ENCODE measurements at regions not wholly inside any gene's neighbourhood (a gene's known extent, or its start where the extent isn't known, plus 50 kb on each side); places are given as distances from the start of the nearest gene placed in this dataset.
A peak's percentile ranks its signal among the peaks of the same experiment; 100 is the strongest.
"Not testable (repeated sequence)": the region's sequence is repeated elsewhere in the genome, so short reads cannot be mapped to it uniquely, and the experiment has no call there.

GRCh38 chr2:132317026-132317680, 99.5 kb upstream of the GPR39 start:
- H3K36me3 ChIP-seq (ENCODE audit: insufficient read depth, low read length); H3K27me3 ChIP-seq (ENCODE audit: low read length); H3K9ac ChIP-seq (ENCODE audit: low read length); H3K27ac ChIP-seq (ENCODE audit: low read length); H3K9me3 ChIP-seq (ENCODE audit: low read length); H3K4me3 ChIP-seq (ENCODE audit: low read length); H3K9me2 ChIP-seq (replicated peaks; ENCODE audit: insufficient read depth, low read length); H3K79me2 ChIP-seq (ENCODE audit: low read length); H4K20me1 ChIP-seq (ENCODE audit: insufficient read depth, low read depth, low read length); H2AFZ ChIP-seq (ENCODE audit: low read length): not testable (repeated sequence)
- Histone ChIP-seq H3K4me2 (ENCODE audit: low read depth, low read length, poor library complexity, severe bottlenecking) (peak overlapping the region; percentile 19), H3K4me1 (ENCODE audit: low read length) (peaks cover 48% of the 10 kb centered on the region)
- DNase-seq = peak; percentile 25

- H3K36me3 ChIP-seq (ENCODE audit: insufficient read depth, low read length); H3K9ac ChIP-seq (ENCODE audit: low read length); H3K9me2 ChIP-seq (replicated peaks; ENCODE audit: insufficient read depth, low read length); H3K4me2 ChIP-seq (ENCODE audit: low read depth, low read length, poor library complexity, severe bottlenecking); H3K79me2 ChIP-seq (ENCODE audit: low read length); H3K4me3 ChIP-seq (ENCODE audit: low read length); H3K27me3 ChIP-seq (ENCODE audit: low read length); H3K27ac ChIP-seq (ENCODE audit: low read length); H4K20me1 ChIP-seq (ENCODE audit: insufficient read depth, low read depth, low read length); H3K9me3 ChIP-seq (ENCODE audit: low read length): not testable (repeated sequence)
- peaks cover 60% of the 10 kb centered on the region for H3K4me1 ChIP-seq (ENCODE audit: low read length)
- H2AFZ ChIP-seq (ENCODE audit: low read length) = 0 out of 2 replicates have a peak overlapping the region, but pooled peaks have one; percentile 71
- DNase-seq = peak; percentile 39
Observed at GRCh38 chr2:132318481-132318880, 98.1 kb upstream of the GPR39 start.

GRCh38 chr2:132324005-132324404, 92.6 kb upstream of the GPR39 start:
- H3K9me2 ChIP-seq (replicated peaks; ENCODE audit: insufficient read depth, low read length); H3K79me2 ChIP-seq (ENCODE audit: low read length); H3K27me3 ChIP-seq (ENCODE audit: low read length); H3K9ac ChIP-seq (ENCODE audit: low read length); H3K9me3 ChIP-seq (ENCODE audit: low read length); H3K36me3 ChIP-seq (ENCODE audit: insufficient read depth, low read length); H2AFZ ChIP-seq (ENCODE audit: low read length); H4K20me1 ChIP-seq (ENCODE audit: insufficient read depth, low read depth, low read length): not testable (repeated sequence)
- Histone ChIP-seq H3K4me1 (ENCODE audit: low read length) (peaks cover 72% of the 10 kb centered on the region), H3K4me3 (ENCODE audit: low read length) (0 out of 2 replicates have a peak overlapping the region, but pooled peaks have one; percentile 58), H3K4me2 (ENCODE audit: low read depth, low read length, poor library complexity, severe bottlenecking) (peak overlapping the region; percentile 58), H3K27ac (ENCODE audit: low read length) (peak overlapping the region; percentile 99)
- peak; percentile 95 for DNase-seq

- H3K79me2 ChIP-seq (ENCODE audit: low read length); H2AFZ ChIP-seq (ENCODE audit: low read length); H3K36me3 ChIP-seq (ENCODE audit: insufficient read depth, low read length): not testable (repeated sequence)
Observed at GRCh38 chr2:132332345-132333033, 84.1 kb upstream of the GPR39 start.

GRCh38 chr2:132337135-132337534, 79.5 kb upstream of the GPR39 start:
- H3K79me2 ChIP-seq (ENCODE audit: low read length); H3K4me3 ChIP-seq (ENCODE audit: low read length); H3K27ac ChIP-seq (ENCODE audit: low read length); H4K20me1 ChIP-seq (ENCODE audit: insufficient read depth, low read depth, low read length); H2AFZ ChIP-seq (ENCODE audit: low read length); H3K27me3 ChIP-seq (ENCODE audit: low read length); H3K9ac ChIP-seq (ENCODE audit: low read length); H3K9me3 ChIP-seq (ENCODE audit: low read length); H3K4me1 ChIP-seq (ENCODE audit: low read length); H3K9me2 ChIP-seq (replicated peaks; ENCODE audit: insufficient read depth, low read length); H3K36me3 ChIP-seq (ENCODE audit: insufficient read depth, low read length); DNase-seq; H3K4me2 ChIP-seq (ENCODE audit: low read depth, low read length, poor library complexity, severe bottlenecking): not testable (repeated sequence)

More at GRCh38 chr2:132332345-132333033, 84.1 kb upstream of the GPR39 start:
- not testable (repeated sequence) for DNase-seq; H3K4me3 ChIP-seq (ENCODE audit: low read length); H3K4me2 ChIP-seq (ENCODE audit: low read depth, low read length, poor library complexity, severe bottlenecking); H4K20me1 ChIP-seq (ENCODE audit: insufficient read depth, low read depth, low read length); H3K27me3 ChIP-seq (ENCODE audit: low read length); H3K9me3 ChIP-seq (ENCODE audit: low read length); H3K27ac ChIP-seq (ENCODE audit: low read length); H3K9me2 ChIP-seq (replicated peaks; ENCODE audit: insufficient read depth, low read length); H3K9ac ChIP-seq (ENCODE audit: low read length)
- H3K4me1 ChIP-seq (ENCODE audit: low read length) = peaks cover 12% of the 10 kb centered on the region

GRCh38 chr2:132337844-132338243, 78.8 kb upstream of the GPR39 start:
- not testable (repeated sequence) for H3K9me2 ChIP-seq (replicated peaks; ENCODE audit: insufficient read depth, low read length); H3K4me2 ChIP-seq (ENCODE audit: low read depth, low read length, poor library complexity, severe bottlenecking); H3K27me3 ChIP-seq (ENCODE audit: low read length); H3K9me3 ChIP-seq (ENCODE audit: low read length); H3K27ac ChIP-seq (ENCODE audit: low read length); H3K36me3 ChIP-seq (ENCODE audit: insufficient read depth, low read length); H3K9ac ChIP-seq (ENCODE audit: low read length); H2AFZ ChIP-seq (ENCODE audit: low read length); H3K79me2 ChIP-seq (ENCODE audit: low read length); H3K4me3 ChIP-seq (ENCODE audit: low read length); DNase-seq; H4K20me1 ChIP-seq (ENCODE audit: insufficient read depth, low read depth, low read length); H3K4me1 ChIP-seq (ENCODE audit: low read length)

- DNase-seq; H3K9ac ChIP-seq (ENCODE audit: low read length); H3K27ac ChIP-seq (ENCODE audit: low read length); H3K4me2 ChIP-seq (ENCODE audit: low read depth, low read length, poor library complexity, severe bottlenecking); H3K9me3 ChIP-seq (ENCODE audit: low read length); H3K4me3 ChIP-seq (ENCODE audit: low read length); H3K36me3 ChIP-seq (ENCODE audit: insufficient read depth, low read length); H3K27me3 ChIP-seq (ENCODE audit: low read length); H4K20me1 ChIP-seq (ENCODE audit: insufficient read depth, low read depth, low read length); H2AFZ ChIP-seq (ENCODE audit: low read length); H3K79me2 ChIP-seq (ENCODE audit: low read length); H3K9me2 ChIP-seq (replicated peaks; ENCODE audit: insufficient read depth, low read length): not testable (repeated sequence)
- peaks cover 12% of the 10 kb centered on the region for H3K4me1 ChIP-seq (ENCODE audit: low read length)
Observed at GRCh38 chr2:132347041-132347780, 69.4 kb upstream of the GPR39 start.

GRCh38 chr2:132349092-132349687, 67.4 kb upstream of the GPR39 start:
- H4K20me1 ChIP-seq (ENCODE audit: insufficient read depth, low read depth, low read length); H3K9me2 ChIP-seq (replicated peaks; ENCODE audit: insufficient read depth, low read length); H3K27ac ChIP-seq (ENCODE audit: low read length); H3K9me3 ChIP-seq (ENCODE audit: low read length); H2AFZ ChIP-seq (ENCODE audit: low read length); H3K9ac ChIP-seq (ENCODE audit: low read length); H3K27me3 ChIP-seq (ENCODE audit: low read length); H3K79me2 ChIP-seq (ENCODE audit: low read length); H3K36me3 ChIP-seq (ENCODE audit: insufficient read depth, low read length); H3K4me3 ChIP-seq (ENCODE audit: low read length): not testable (repeated sequence)
- DNase-seq = peak; percentile 91
- Histone ChIP-seq H3K4me2 (ENCODE audit: low read depth, low read length, poor library complexity, severe bottlenecking) (peak overlapping the region; percentile 47), H3K4me1 (ENCODE audit: low read length) (peaks cover 12% of the 10 kb centered on the region)
